Right lobe of liver (tissue), 4 donors: ENCODE measurements at regions not wholly inside any gene's neighbourhood (a gene's known extent, or its start where the extent isn't known, plus 50 kb on each side); places are given as distances from the start of the nearest gene placed in this dataset.

Source experiments
- CTCF ChIP-seq, 4 donors: fragments of 200-600 bp in 3 of 4; fragments of 450-650 bp in 1 of 4; IDR thresholded peaks; one replicate each; pipeline versions ENCODE4 v1.5.1 to v1.8.0; 2016 to 2022; ENCODE audit warnings: antibody characterized with exemption in 4 of 4, mild to moderate bottlenecking in 2 of 4
- POLR2A ChIP-seq: fragments of 450-650 bp; IDR thresholded peaks from one replicate; pipeline ENCODE4 v1.6.1; 2017; ENCODE audit warnings: antibody characterized with exemption, mild to moderate bottlenecking
- donor health status: DM: no; HTN: no; CAD: no.
- donor health status: DM: no; HTN: no; CAD: no.
- donor health status: DM: no; HTN: yes; CAD: no.

DNA sequence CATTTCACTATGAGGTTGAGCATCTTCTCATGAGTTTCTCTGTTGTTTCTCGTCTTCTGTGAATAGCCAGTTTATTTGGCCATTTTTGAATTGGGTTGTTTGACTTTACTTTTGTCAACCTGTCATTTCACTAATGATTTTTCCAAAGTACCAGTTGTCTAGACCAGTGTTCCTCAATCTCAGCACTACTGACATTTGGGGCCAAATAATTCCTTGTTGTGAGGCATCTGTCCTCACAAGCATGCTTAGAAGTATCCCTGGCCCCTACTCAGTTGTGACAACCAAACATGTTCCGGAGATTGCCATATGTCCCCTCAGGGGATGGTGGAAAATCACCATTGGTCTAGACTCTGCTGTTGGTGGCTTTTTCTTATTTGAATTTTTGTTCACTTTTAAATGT lies 87.7 kb upstream of the GNAZ start:
- no peak for TF ChIP-seq CTCF (IDR thresholded peaks at IDR 0.05)
- no peak for TF ChIP-seq POLR2A
